ENCODE measurements at regions not wholly inside any gene's neighbourhood (a gene's known extent, or its start where the extent isn't known, plus 50 kb on each side); places are given as distances from the start of the nearest gene placed in this dataset.

DNA sequence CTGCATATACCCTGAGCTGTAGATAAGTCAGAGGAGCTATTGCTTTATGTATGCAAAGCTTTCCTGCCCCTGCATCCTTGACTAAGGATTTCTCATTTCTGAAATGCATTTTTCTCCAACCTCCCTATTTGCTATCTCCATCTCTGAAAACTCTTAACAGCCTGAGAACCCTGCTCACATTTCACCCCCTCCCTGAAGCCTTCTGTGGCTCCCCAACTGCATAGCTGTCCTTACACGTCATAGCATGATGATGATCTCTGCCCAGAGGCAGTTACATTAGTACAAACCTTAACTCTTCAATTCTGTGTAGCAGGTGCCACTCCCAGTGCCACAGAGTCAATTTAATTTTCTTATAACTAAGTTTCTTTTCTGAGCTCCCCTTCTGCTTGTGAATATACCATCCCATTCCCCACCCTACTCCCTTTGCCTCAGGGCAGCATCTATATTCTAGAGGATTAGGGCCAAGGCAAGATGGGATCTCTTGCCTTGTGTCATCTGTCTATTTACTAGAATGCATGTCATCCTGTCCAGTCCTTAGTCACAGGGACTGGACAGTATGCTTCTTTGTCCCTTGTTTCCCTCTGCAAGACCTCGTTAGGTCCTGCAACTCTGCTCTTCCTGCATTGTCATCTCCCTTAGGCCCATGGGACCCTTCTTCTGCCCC, 149.7 kb upstream of the SPRY4 start:
- no peak overlapping the region for H3K4me3 ChIP-seq (ENCODE audit: insufficient read depth, low read depth, low read length)
- DNase-seq, result no peak
- H3K27me3 ChIP-seq (ENCODE audit: control insufficient read depth, insufficient read depth, low read length), result no peaks in the 10 kb centered on the region
- H3K36me3 ChIP-seq (replicated peaks; ENCODE audit: control insufficient read depth, insufficient read depth, low read length), result no peaks in the 10 kb centered on the region

DNA sequence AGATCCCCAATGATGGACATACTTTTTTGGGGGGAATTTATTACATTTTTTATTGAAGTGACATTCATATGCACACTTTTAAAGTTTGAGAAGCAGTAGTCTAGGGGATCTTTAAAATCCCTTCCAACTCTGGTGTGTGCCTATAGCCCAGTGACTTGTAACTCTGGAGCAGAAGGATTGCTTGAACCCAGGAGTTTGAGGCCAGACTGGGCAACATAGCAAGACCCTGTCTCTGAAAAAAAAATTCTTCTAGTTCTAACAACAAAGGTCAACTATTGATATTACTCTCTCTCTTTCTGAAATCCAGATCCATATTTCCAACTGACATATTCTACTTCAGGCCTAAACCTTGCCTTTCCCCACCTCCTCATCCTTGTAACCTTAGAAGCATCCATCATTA, 148.2 kb upstream of the SPRY4 start:
- DNase-seq, result no peak
- Histone ChIP-seq H3K4me3 (ENCODE audit: insufficient read depth, low read depth, low read length) (no peak overlapping the region), H3K27me3 (ENCODE audit: control insufficient read depth, insufficient read depth, low read length) (no peaks in the 10 kb centered on the region), H3K36me3 (replicated peaks; ENCODE audit: control insufficient read depth, insufficient read depth, low read length) (no peaks in the 10 kb centered on the region)

GRCh38 chr5:142472306-142472951, 147.6 kb upstream of the SPRY4 start:
- no peak for DNase-seq
- no peaks in the 10 kb centered on the region for H3K27me3 ChIP-seq (ENCODE audit: control insufficient read depth, insufficient read depth, low read length)
- no peaks in the 10 kb centered on the region; the same call in 1 of the 2 replicates for H3K36me3 ChIP-seq (replicated peaks; ENCODE audit: control insufficient read depth, insufficient read depth, low read length)
- H3K4me3 ChIP-seq (ENCODE audit: insufficient read depth, low read depth, low read length), result no peak overlapping the region

- H3K4me3 ChIP-seq (ENCODE audit: insufficient read depth, low read depth, low read length), result no peak overlapping the region
- no peaks in the 10 kb centered on the region; the same call in 1 of the 2 replicates for H3K36me3 ChIP-seq (replicated peaks; ENCODE audit: control insufficient read depth, insufficient read depth, low read length)
Measured at GRCh38 chr5:142466195-142466971, 141.6 kb upstream of the SPRY4 start.

GRCh38 chr5:142465476-142465875, 140.7 kb upstream of the SPRY4 start:
- no peak for DNase-seq
- H3K27me3 ChIP-seq (ENCODE audit: control insufficient read depth, insufficient read depth, low read length), result no peaks in the 10 kb centered on the region
- no peak overlapping the region for H3K4me3 ChIP-seq (ENCODE audit: insufficient read depth, low read depth, low read length)

More at GRCh38 chr5:142466195-142466971, 141.6 kb upstream of the SPRY4 start:
- DNase-seq, result no peak
- no peaks in the 10 kb centered on the region for H3K27me3 ChIP-seq (ENCODE audit: control insufficient read depth, insufficient read depth, low read length)

GRCh38 chr5:142463904-142464303, 139.1 kb upstream of the SPRY4 start:
- Histone ChIP-seq H3K36me3 (replicated peaks; ENCODE audit: control insufficient read depth, insufficient read depth, low read length) (no peaks in the 10 kb centered on the region; the same call in 1 of the 2 replicates), H3K4me3 (ENCODE audit: insufficient read depth, low read depth, low read length) (no peak overlapping the region), H3K27me3 (ENCODE audit: control insufficient read depth, insufficient read depth, low read length) (no peaks in the 10 kb centered on the region)
- DNase-seq, result no peak

More at GRCh38 chr5:142465476-142465875, 140.7 kb upstream of the SPRY4 start:
- H3K36me3 ChIP-seq (replicated peaks; ENCODE audit: control insufficient read depth, insufficient read depth, low read length), result no peaks in the 10 kb centered on the region; the same call in 1 of the 2 replicates

GRCh38 chr5:142461028-142461590, 136.3 kb upstream of the SPRY4 start:
- H3K27me3 ChIP-seq (ENCODE audit: control insufficient read depth, insufficient read depth, low read length), result no peaks in the 10 kb centered on the region

GRCh38 chr5:142459209-142459608, 134.4 kb upstream of the SPRY4 start:
- DNase-seq, result no peak
- H3K27me3 ChIP-seq (ENCODE audit: control insufficient read depth, insufficient read depth, low read length), result no peaks in the 10 kb centered on the region

More at GRCh38 chr5:142461028-142461590, 136.3 kb upstream of the SPRY4 start:
- DNase-seq, result no peak
- no peak overlapping the region for H3K4me3 ChIP-seq (ENCODE audit: insufficient read depth, low read depth, low read length)
- no peaks in the 10 kb centered on the region for H3K36me3 ChIP-seq (replicated peaks; ENCODE audit: control insufficient read depth, insufficient read depth, low read length)

GRCh38 chr5:142455856-142456255, 131.0 kb upstream of the SPRY4 start:
- no peak overlapping the region for H3K4me3 ChIP-seq (ENCODE audit: insufficient read depth, low read depth, low read length)
- no peaks in the 10 kb centered on the region for H3K36me3 ChIP-seq (replicated peaks; ENCODE audit: control insufficient read depth, insufficient read depth, low read length)
- DNase-seq, result no peak
- no peaks in the 10 kb centered on the region for H3K27me3 ChIP-seq (ENCODE audit: control insufficient read depth, insufficient read depth, low read length)

More at GRCh38 chr5:142459209-142459608, 134.4 kb upstream of the SPRY4 start:
- no peak overlapping the region for H3K4me3 ChIP-seq (ENCODE audit: insufficient read depth, low read depth, low read length)
- no peaks in the 10 kb centered on the region for H3K36me3 ChIP-seq (replicated peaks; ENCODE audit: control insufficient read depth, insufficient read depth, low read length)

- Histone ChIP-seq H3K36me3 (replicated peaks; ENCODE audit: control insufficient read depth, insufficient read depth, low read length) (no peaks in the 10 kb centered on the region), H3K27me3 (ENCODE audit: control insufficient read depth, insufficient read depth, low read length) (no peaks in the 10 kb centered on the region), H3K4me3 (ENCODE audit: insufficient read depth, low read depth, low read length) (no peak overlapping the region)
- DNase-seq, result no peak
Measured at GRCh38 chr5:142453932-142454331, 129.1 kb upstream of the SPRY4 start.

DNA sequence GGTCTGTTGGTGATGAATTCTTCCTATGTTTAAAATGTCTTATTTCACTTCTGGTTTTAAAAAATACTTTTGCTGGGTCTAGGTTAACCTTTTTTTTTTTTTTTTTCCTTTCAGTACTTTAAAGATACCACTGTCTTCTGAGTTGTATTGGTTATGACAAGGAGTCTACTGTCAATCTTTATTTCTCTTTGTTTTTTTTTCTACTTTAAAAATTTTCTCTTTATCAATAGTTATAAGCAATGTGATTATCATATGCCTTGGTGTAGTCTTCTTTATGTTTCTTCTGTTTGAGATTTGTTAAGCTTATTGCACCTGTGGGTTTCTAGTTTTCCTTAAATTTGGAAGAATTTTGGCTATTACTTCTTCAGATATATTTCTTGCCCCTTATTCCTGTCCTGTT, 125.6 kb upstream of the SPRY4 start:
- no peak for DNase-seq
- no peaks in the 10 kb centered on the region for H3K27me3 ChIP-seq (ENCODE audit: control insufficient read depth, insufficient read depth, low read length)
- no peaks in the 10 kb centered on the region for H3K36me3 ChIP-seq (replicated peaks; ENCODE audit: control insufficient read depth, insufficient read depth, low read length)
- H3K4me3 ChIP-seq (ENCODE audit: insufficient read depth, low read depth, low read length), result no peak overlapping the region

DNA sequence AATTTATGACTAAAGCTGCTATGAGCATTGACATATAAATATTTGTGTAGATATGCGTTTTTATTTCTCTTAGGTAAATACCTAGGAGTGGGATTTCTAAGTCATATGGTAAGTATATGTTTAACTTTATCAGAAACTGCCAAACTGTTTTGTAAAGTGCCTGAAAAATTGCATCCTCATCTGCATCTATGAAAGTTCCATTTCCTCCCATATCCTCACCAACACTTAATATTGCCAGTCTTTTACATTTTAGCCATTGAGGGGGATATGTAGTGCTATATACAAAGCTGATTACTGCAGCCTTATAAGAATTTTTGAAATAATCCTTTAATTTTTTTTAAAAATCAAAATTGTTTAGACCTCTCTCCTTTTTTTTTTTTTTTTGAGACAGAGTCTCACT, 123.1 kb upstream of the SPRY4 start:
- no peaks in the 10 kb centered on the region for H3K27me3 ChIP-seq (ENCODE audit: control insufficient read depth, insufficient read depth, low read length)
- H3K36me3 ChIP-seq (replicated peaks; ENCODE audit: control insufficient read depth, insufficient read depth, low read length), result no peaks in the 10 kb centered on the region
- no peak for DNase-seq
- no peak overlapping the region for H3K4me3 ChIP-seq (ENCODE audit: insufficient read depth, low read depth, low read length)

DNA sequence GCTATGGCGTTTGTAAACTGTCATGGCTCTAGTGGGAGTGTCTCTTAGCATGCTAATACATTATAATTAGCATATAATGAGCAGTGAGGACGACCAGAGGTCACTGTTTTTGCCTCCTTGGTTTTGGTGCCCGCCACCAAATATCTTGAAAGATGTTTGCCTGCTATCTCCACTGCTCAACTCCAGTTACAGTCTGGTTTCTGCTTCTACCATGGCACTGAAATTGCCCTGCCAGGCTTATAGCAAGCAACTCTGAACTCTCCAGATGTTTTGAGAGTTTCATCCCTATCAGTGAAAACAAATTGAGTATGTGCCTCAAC, 122.1 kb upstream of the SPRY4 start:
- Histone ChIP-seq H3K27me3 (ENCODE audit: control insufficient read depth, insufficient read depth, low read length) (no peaks in the 10 kb centered on the region), H3K36me3 (replicated peaks; ENCODE audit: control insufficient read depth, insufficient read depth, low read length) (no peaks in the 10 kb centered on the region), H3K4me3 (ENCODE audit: insufficient read depth, low read depth, low read length) (no peak overlapping the region)
- no peak for DNase-seq

GRCh38 chr5:142446131-142446959, 121.5 kb upstream of the SPRY4 start:
- Histone ChIP-seq H3K36me3 (replicated peaks; ENCODE audit: control insufficient read depth, insufficient read depth, low read length) (no peaks in the 10 kb centered on the region), H3K4me3 (ENCODE audit: insufficient read depth, low read depth, low read length) (no peak overlapping the region), H3K27me3 (ENCODE audit: control insufficient read depth, insufficient read depth, low read length) (no peaks in the 10 kb centered on the region)
- no peak for DNase-seq

Measured in H7 (cell line).